ENCODE measurements at regions not wholly inside any gene's neighbourhood (a gene's known extent, or its start where the extent isn't known, plus 50 kb on each side); places are given as distances from the start of the nearest gene placed in this dataset.

DNA sequence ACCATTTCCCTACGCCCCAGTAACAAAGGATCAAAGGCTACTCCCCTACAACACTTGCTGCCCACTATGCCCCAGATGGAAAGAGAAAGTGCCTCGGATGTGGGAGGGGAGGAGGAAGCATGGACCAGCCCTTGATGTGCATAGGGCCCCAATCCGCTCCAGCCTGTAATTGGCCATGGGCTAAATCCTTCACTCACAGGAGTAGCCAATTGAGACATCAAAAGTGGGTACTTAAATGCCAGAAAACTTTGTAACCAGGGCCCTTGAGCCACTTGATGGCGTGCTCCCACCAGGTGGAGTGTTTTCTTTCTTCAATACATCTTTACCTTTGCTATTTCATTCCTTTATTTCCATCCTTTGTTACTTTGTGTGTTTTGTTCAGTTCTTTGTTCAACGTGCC, 500.5 kb upstream of the LRRN3 start:
- no peak overlapping the region for H3K27ac ChIP-seq (replicated peaks)
- H3K4me3 ChIP-seq (replicated peaks; ENCODE audit: insufficient read depth, low read length) = no peak overlapping the region
- TF ChIP-seq SPI1 (IDR thresholded peaks at IDR 0.05; ENCODE audit: borderline replicate concordance, low read depth) = no peak
- no peak for TF ChIP-seq POLR2AphosphoS5 (IDR thresholded peaks at IDR 0.05; ENCODE audit: low read depth)
- TF ChIP-seq, protein P1, sequence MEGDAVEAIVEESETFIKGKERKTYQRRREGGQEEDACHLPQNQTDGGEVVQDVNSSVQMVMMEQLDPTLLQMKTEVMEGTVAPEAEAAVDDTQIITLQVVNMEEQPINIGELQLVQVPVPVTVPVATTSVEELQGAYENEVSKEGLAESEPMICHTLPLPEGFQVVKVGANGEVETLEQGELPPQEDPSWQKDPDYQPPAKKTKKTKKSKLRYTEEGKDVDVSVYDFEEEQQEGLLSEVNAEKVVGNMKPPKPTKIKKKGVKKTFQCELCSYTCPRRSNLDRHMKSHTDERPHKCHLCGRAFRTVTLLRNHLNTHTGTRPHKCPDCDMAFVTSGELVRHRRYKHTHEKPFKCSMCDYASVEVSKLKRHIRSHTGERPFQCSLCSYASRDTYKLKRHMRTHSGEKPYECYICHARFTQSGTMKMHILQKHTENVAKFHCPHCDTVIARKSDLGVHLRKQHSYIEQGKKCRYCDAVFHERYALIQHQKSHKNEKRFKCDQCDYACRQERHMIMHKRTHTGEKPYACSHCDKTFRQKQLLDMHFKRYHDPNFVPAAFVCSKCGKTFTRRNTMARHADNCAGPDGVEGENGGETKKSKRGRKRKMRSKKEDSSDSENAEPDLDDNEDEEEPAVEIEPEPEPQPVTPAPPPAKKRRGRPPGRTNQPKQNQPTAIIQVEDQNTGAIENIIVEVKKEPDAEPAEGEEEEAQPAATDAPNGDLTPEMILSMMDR (IDR thresholded peaks at IDR 0.05; ENCODE audit: insufficient read depth, low read length) = no peak
- no peaks in the 10 kb centered on the region for H3K27me3 ChIP-seq (ENCODE audit: insufficient read depth, poor library complexity, severe bottlenecking)
- DNase-seq (ENCODE audit: low read depth in 1 of 2, low spot score in 1 of 2) = no peak

DNA sequence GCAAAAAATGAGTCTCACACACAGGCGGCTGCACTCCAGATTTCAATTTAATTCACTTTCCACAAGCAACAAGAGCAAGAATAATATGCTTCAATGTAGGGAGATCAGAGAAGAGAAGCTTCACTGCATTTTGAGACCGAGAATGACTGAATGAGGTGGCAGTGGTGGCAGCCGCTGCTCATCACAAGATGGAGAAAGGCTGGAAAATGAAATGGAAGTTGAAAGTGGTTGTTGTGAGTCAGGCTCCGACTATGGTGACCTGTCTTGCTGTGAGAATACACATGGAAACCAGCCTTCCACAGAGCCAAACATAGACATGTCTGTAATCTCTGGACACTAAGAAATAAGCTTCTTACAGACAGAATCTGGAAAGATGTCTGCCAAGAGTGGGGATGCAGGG, 499.6 kb upstream of the LRRN3 start:
- TF ChIP-seq, protein P2, sequence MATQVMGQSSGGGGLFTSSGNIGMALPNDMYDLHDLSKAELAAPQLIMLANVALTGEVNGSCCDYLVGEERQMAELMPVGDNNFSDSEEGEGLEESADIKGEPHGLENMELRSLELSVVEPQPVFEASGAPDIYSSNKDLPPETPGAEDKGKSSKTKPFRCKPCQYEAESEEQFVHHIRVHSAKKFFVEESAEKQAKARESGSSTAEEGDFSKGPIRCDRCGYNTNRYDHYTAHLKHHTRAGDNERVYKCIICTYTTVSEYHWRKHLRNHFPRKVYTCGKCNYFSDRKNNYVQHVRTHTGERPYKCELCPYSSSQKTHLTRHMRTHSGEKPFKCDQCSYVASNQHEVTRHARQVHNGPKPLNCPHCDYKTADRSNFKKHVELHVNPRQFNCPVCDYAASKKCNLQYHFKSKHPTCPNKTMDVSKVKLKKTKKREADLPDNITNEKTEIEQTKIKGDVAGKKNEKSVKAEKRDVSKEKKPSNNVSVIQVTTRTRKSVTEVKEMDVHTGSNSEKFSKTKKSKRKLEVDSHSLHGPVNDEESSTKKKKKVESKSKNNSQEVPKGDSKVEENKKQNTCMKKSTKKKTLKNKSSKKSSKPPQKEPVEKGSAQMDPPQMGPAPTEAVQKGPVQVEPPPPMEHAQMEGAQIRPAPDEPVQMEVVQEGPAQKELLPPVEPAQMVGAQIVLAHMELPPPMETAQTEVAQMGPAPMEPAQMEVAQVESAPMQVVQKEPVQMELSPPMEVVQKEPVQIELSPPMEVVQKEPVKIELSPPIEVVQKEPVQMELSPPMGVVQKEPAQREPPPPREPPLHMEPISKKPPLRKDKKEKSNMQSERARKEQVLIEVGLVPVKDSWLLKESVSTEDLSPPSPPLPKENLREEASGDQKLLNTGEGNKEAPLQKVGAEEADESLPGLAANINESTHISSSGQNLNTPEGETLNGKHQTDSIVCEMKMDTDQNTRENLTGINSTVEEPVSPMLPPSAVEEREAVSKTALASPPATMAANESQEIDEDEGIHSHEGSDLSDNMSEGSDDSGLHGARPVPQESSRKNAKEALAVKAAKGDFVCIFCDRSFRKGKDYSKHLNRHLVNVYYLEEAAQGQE (IDR thresholded peaks at IDR 0.05; ENCODE audit: insufficient replicate concordance, low read depth) = no peak
- no peak for TF ChIP-seq POLR2AphosphoS5 (IDR thresholded peaks at IDR 0.05; ENCODE audit: low read depth)
- TF ChIP-seq, protein P1 (IDR thresholded peaks at IDR 0.05; ENCODE audit: insufficient read depth, low read length) = no peak
- TF ChIP-seq SPI1 (IDR thresholded peaks at IDR 0.05; ENCODE audit: borderline replicate concordance, low read depth) = no peak
- no peak for TF ChIP-seq GABPA (IDR thresholded peaks at IDR 0.05; ENCODE audit: low read depth)
- DNase-seq (ENCODE audit: low read depth in 1 of 2, low spot score in 1 of 2) = no peak
- Histone ChIP-seq H3K27me3 (ENCODE audit: insufficient read depth, poor library complexity, severe bottlenecking) (no peaks in the 10 kb centered on the region), H3K4me3 (replicated peaks; ENCODE audit: insufficient read depth, low read length) (no peak overlapping the region), H3K27ac (replicated peaks) (no peak overlapping the region)

DNA sequence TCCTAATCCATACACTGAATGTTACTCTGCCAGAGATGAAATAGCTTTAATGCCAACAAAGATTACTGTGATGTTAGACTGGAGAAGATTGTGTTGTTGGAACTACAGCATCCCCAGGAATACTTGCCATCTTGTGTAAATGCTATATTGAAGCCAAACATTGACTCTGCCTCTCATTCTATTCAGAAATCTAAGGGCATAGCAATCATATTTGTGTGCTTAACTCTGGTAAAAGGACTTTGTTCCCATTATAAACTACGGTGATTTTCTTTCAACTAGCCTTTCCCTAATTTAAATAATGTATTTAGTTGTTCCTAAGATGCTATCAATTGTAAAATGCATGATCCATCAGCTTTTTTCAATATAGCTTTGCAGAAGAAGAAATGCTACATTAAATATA, 498.4 kb upstream of the LRRN3 start:
- H3K4me3 ChIP-seq (replicated peaks; ENCODE audit: insufficient read depth, low read length) = no peak overlapping the region
- TF ChIP-seq GABPA (IDR thresholded peaks at IDR 0.05; ENCODE audit: low read depth) (no peak), POLR2AphosphoS5 (IDR thresholded peaks at IDR 0.05; ENCODE audit: low read depth) (no peak), SPI1 (IDR thresholded peaks at IDR 0.05; ENCODE audit: borderline replicate concordance, low read depth) (no peak)
- TF ChIP-seq, protein P1 (IDR thresholded peaks at IDR 0.05; ENCODE audit: insufficient read depth, low read length) = no peak
- TF ChIP-seq, protein P2 (IDR thresholded peaks at IDR 0.05; ENCODE audit: insufficient replicate concordance, low read depth) = no peak
- no peak overlapping the region for H3K27ac ChIP-seq (replicated peaks)
- peaks cover 2% of the 10 kb centered on the region for H3K27me3 ChIP-seq (ENCODE audit: insufficient read depth, poor library complexity, severe bottlenecking)
- no peak for DNase-seq (ENCODE audit: low read depth in 1 of 2, low spot score in 1 of 2)

DNA sequence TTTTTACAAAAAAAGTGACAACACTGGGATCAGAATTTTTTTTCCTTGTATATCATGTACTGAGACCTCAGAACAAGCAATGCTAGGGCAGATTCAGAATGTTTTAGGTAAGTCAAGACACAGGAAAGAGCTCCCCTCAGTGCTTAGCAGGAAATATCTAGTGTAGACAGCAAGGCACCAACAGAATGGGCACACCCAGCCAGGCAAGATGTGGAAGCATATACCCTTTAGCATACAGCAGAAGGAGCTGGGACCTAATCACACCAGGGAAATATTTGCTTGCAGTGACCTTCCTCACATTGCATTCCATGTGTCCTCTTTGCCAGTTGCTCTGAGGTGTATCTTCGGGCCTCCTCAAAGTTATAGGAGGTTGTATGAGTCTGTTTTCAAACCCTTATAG, 497.6 kb upstream of the LRRN3 start:
- DNase-seq (ENCODE audit: low read depth in 1 of 2, low spot score in 1 of 2) = no peak
- H3K4me3 ChIP-seq (replicated peaks; ENCODE audit: insufficient read depth, low read length) = no peak overlapping the region
- no peak overlapping the region for H3K27ac ChIP-seq (replicated peaks)
- H3K27me3 ChIP-seq (ENCODE audit: insufficient read depth, poor library complexity, severe bottlenecking) = peaks cover 2% of the 10 kb centered on the region
- TF ChIP-seq GABPA (IDR thresholded peaks at IDR 0.05; ENCODE audit: low read depth) = no peak
- TF ChIP-seq POLR2AphosphoS5 (IDR thresholded peaks at IDR 0.05; ENCODE audit: low read depth) = no peak
- no peak for TF ChIP-seq SPI1 (IDR thresholded peaks at IDR 0.05; ENCODE audit: borderline replicate concordance, low read depth)
- TF ChIP-seq, protein P1 (IDR thresholded peaks at IDR 0.05; ENCODE audit: insufficient read depth, low read length) = no peak
- TF ChIP-seq, protein P2 (IDR thresholded peaks at IDR 0.05; ENCODE audit: insufficient replicate concordance, low read depth) = no peak

All from HL-60 (cell line).